Suprapubic skin (tissue), 4 donors: ENCODE measurements at regions not wholly inside any gene's neighbourhood (a gene's known extent, or its start where the extent isn't known, plus 50 kb on each side); places are given as distances from the start of the nearest gene placed in this dataset.

Experiments used
- EP300 ChIP-seq: sonication (generic); formaldehyde crosslinking; IDR thresholded peaks from one replicate; pipeline ENCODE4 v1.6.1; 2017; ENCODE audit warnings: antibody characterized with exemption
- POLR2A ChIP-seq, 2 donors: fragments of 450-650 bp; IDR thresholded peaks; one replicate each; pipeline ENCODE4 v1.6.1; 2017; ENCODE audit warnings: antibody characterized with exemption in 2 of 2, mild to moderate bottlenecking in 2 of 2, moderate library complexity in 2 of 2
- POLR2AphosphoS5 ChIP-seq, 3 donors: sonication (generic); formaldehyde crosslinking; IDR thresholded peaks; one replicate each; pipeline ENCODE4 v1.6.1; 2017; ENCODE audit warnings: antibody characterized with exemption in 3 of 3
- TF ChIP-seq, protein P1 (sequence below), 2 donors: fragments of 200-600 bp in 1 of 2; fragments of 450-650 bp in 1 of 2; sonication (generic) in 1 of 2; IDR thresholded peaks; one replicate each; pipeline ENCODE4 v1.5.1; 2016 to 2019; ENCODE audit warnings: antibody characterized with exemption in 2 of 2, mild to moderate bottlenecking in 1 of 2, moderate library complexity in 1 of 2

DNA sequence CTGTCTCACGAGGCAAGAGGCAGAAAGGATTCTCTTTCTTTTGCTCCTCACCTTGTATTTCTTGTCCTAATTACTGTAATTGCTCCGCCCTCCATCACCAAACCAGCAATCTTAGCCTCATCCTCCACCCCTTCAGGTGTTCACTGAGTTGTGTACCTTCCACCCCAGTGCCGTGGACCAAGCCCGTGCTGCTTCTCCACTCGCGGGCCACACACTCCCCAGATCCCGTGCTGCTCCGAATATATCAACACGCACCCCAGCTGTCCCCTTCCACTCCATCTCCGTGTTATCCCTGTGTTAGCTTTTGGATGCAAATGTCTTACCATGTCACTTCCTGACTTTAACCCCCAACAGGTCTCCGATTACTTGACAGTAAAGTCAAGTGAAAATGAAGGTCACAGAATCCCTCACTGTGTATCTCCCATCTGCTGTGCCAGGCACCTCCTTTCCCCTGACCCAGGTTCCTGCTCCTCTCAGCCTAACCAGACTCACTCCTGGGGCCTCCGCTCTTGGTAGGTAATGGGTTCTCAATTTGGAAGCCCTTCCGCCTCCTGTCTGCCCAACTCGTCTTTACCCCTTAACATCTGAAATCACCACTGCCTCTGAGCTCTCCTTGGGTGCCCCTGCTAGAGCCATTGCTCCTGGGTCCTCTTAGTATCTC, 320.2 kb downstream of the MED10 start:
- TF ChIP-seq, protein P1, sequence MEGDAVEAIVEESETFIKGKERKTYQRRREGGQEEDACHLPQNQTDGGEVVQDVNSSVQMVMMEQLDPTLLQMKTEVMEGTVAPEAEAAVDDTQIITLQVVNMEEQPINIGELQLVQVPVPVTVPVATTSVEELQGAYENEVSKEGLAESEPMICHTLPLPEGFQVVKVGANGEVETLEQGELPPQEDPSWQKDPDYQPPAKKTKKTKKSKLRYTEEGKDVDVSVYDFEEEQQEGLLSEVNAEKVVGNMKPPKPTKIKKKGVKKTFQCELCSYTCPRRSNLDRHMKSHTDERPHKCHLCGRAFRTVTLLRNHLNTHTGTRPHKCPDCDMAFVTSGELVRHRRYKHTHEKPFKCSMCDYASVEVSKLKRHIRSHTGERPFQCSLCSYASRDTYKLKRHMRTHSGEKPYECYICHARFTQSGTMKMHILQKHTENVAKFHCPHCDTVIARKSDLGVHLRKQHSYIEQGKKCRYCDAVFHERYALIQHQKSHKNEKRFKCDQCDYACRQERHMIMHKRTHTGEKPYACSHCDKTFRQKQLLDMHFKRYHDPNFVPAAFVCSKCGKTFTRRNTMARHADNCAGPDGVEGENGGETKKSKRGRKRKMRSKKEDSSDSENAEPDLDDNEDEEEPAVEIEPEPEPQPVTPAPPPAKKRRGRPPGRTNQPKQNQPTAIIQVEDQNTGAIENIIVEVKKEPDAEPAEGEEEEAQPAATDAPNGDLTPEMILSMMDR (IDR thresholded peaks at IDR 0.05), result no peak
- TF ChIP-seq POLR2AphosphoS5 (IDR thresholded peaks at IDR 0.05) (no peak), POLR2A (IDR thresholded peaks at IDR 0.05) (no peak), EP300 (no peak)
